ENCODE measurements at regions not wholly inside any gene's neighbourhood (a gene's known extent, or its start where the extent isn't known, plus 50 kb on each side); places are given as distances from the start of the nearest gene placed in this dataset.

DNA sequence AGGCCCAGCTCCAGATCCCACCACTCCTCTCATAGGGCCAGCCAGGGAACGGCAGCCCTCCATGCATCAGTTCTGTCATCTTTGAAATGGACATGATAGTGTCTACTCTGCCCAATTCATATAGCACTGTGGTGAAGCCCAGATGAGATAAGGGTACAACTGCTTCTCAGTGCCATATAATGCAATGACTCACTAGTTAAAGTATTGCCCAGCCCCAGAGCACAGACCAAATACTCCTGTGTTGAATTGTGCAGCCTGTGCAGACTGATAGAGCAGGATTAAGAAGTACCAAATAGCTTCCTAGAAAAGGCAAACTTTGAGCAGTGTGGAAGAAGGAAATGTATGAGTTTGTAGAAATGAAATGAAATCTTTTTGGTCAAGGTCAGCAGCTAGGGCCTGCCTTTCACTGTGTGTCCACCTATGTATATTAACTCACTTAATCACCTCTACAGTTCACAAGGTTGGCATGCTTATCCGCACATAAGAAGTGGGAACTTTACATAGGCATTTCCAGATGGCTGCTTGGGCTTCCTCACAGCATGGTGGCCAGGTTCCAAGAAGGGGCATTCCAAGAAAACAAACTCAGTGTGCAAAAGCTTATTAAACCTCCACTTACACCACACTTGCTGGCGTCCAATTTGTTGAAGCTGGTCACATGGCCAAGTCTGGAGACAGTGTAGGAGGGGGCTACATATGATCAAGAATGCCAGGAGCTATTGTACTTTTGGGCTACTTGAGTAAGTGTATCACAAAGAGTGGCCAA is 102.8 kb upstream of the COPS8 start:
- Mint-ChIP-seq H3K4me3 (no peak overlapping the region), H3K9me3 (peaks cover 13% of the 10 kb centered on the region), H3K27ac (no peak overlapping the region), H3K4me1 (ENCODE audit: low read depth) (no peaks in the 10 kb centered on the region), H3K36me3 (ENCODE audit: low read depth) (no peaks in the 10 kb centered on the region), H3K27me3 (peaks cover 15% of the 10 kb centered on the region)
- intact Hi-C loops (cut with DNase I, micrococcal nuclease): no loop called here
- TF ChIP-seq, protein P1, sequence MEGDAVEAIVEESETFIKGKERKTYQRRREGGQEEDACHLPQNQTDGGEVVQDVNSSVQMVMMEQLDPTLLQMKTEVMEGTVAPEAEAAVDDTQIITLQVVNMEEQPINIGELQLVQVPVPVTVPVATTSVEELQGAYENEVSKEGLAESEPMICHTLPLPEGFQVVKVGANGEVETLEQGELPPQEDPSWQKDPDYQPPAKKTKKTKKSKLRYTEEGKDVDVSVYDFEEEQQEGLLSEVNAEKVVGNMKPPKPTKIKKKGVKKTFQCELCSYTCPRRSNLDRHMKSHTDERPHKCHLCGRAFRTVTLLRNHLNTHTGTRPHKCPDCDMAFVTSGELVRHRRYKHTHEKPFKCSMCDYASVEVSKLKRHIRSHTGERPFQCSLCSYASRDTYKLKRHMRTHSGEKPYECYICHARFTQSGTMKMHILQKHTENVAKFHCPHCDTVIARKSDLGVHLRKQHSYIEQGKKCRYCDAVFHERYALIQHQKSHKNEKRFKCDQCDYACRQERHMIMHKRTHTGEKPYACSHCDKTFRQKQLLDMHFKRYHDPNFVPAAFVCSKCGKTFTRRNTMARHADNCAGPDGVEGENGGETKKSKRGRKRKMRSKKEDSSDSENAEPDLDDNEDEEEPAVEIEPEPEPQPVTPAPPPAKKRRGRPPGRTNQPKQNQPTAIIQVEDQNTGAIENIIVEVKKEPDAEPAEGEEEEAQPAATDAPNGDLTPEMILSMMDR (IDR thresholded peaks at IDR 0.05): no peak
- Histone ChIP-seq H3K4me3 (ENCODE audit: low read length) (no peak overlapping the region), H3K9me3 (ENCODE audit: control insufficient read depth in 1 of 2, insufficient read depth in 1 of 2, low read length in 2 of 2) (peaks cover 0 to 7% of the 10 kb centered on the region in 2 experiments), H3K4me1 (ENCODE audit: insufficient read depth, low read length) (no peaks in the 10 kb centered on the region), H3K27ac (ENCODE audit: low read depth in 1 of 2, low read length in 2 of 2) (no peak overlapping the region), H3K27me3 (ENCODE audit: control insufficient read depth in 1 of 2, insufficient read depth in 2 of 2, low read length in 2 of 2) (peaks cover 0 to 3% of the 10 kb centered on the region in 2 experiments), H3K36me3 (ENCODE audit: insufficient read depth, low read length) (no peaks in the 10 kb centered on the region)
- POLR2A ChIA-PET: no interaction called here
- no peak for DNase-seq
- ATAC-seq (ENCODE audit: poor library complexity): no peak
- CTCF ChIA-PET: interaction anchor here (1.1 kb wide), 1 partner anchor 9 kb away, joined by 3 read pairs; no protein-coding TSS in a partner anchor

DNA sequence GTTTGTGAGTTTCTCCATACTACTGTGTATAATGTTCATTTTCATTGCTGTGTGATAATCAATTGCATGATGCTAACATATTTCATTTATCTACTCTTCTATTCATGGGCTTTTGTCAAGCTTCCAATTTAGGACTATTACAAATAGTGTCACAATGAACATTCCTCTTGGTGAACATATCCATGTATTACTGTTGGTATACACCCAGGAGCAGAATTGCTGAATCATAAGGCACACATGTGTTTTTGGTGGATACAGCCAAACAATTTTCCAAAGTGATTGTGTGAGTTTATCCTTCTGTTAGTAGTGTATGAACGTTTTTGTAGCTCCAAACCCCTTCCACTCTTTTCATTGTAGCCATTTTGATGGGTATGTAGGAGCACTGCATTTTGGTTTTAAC is 101.6 kb upstream of the COPS8 start:
- Histone ChIP-seq H3K36me3 (ENCODE audit: insufficient read depth, low read length) (no peaks in the 10 kb centered on the region), H3K27ac (ENCODE audit: low read depth in 1 of 2, low read length in 2 of 2) (no peak overlapping the region), H3K9me3 (ENCODE audit: control insufficient read depth in 1 of 2, insufficient read depth in 1 of 2, low read length in 2 of 2) (peaks cover 0 to 7% of the 10 kb centered on the region in 2 experiments), H3K4me3 (ENCODE audit: low read length) (no peak overlapping the region), H3K27me3 (ENCODE audit: control insufficient read depth in 1 of 2, insufficient read depth in 2 of 2, low read length in 2 of 2) (peaks cover 0 to 6% of the 10 kb centered on the region in 2 experiments), H3K4me1 (ENCODE audit: insufficient read depth, low read length) (no peaks in the 10 kb centered on the region)
- no peaks in the 10 kb centered on the region for H3K4me1 Mint-ChIP-seq (ENCODE audit: low read depth)
- no peak for ATAC-seq (ENCODE audit: poor library complexity)
- H3K27ac Mint-ChIP-seq: no peak overlapping the region
- peaks cover 21% of the 10 kb centered on the region for H3K27me3 Mint-ChIP-seq
- CTCF ChIA-PET: no interaction called here
- H3K9me3 Mint-ChIP-seq: peaks cover 13% of the 10 kb centered on the region
- intact Hi-C loops (cut with DNase I, micrococcal nuclease): no loop called here
- TF ChIP-seq, protein P1 (IDR thresholded peaks at IDR 0.05): no peak
- no peaks in the 10 kb centered on the region for H3K36me3 Mint-ChIP-seq (ENCODE audit: low read depth)
- H3K4me3 Mint-ChIP-seq: no peak overlapping the region
- DNase-seq: no peak
- POLR2A ChIA-PET: no interaction called here

DNA sequence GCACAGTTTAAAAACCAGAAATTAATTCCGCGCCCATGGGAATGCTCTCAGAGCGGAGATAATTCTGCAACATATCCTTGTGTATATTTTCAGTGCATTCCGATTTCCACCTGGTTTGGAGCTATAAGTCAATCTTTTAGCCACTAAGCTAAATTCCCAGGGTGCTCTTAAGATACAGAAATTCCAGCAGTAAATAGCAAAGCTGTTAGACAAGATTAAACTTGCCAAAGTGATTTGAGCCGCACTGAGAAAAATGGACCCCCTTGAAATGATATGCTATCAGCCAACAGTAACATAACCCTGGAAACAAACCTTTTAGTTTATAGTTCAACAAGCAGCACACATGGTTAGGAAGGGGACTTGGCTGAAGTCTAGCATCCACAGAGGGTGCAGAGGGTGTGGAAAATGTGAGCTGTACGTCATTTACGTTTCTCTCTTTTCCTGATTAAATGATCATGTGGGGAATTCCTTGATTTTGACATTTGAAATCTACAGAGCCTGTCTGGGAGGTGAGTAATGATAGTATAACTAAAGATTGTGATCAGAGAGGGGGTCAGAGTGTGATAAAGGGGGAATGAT is 99.8 kb upstream of the COPS8 start:
- peaks cover 0 to 6% of the 10 kb centered on the region in 2 experiments for H3K27me3 ChIP-seq (ENCODE audit: control insufficient read depth in 1 of 2, insufficient read depth in 2 of 2, low read length in 2 of 2)
- TF ChIP-seq, protein P1 (IDR thresholded peaks at IDR 0.05): no peak
- ATAC-seq (ENCODE audit: poor library complexity) (no peak), DNase-seq (no peak)
- H3K4me1 Mint-ChIP-seq (ENCODE audit: low read depth): no peaks in the 10 kb centered on the region
- peaks cover 0 to 7% of the 10 kb centered on the region in 2 experiments for H3K9me3 ChIP-seq (ENCODE audit: control insufficient read depth in 1 of 2, insufficient read depth in 1 of 2, low read length in 2 of 2)
- no peak overlapping the region for H3K4me3 Mint-ChIP-seq
- H3K4me3 ChIP-seq (ENCODE audit: low read length): no peak overlapping the region
- H3K27ac Mint-ChIP-seq: no peak overlapping the region
- CTCF ChIA-PET: no interaction called here
- peaks cover 21% of the 10 kb centered on the region for H3K27me3 Mint-ChIP-seq
- no peaks in the 10 kb centered on the region for H3K4me1 ChIP-seq (ENCODE audit: insufficient read depth, low read length)
- H3K36me3 Mint-ChIP-seq (ENCODE audit: low read depth): no peaks in the 10 kb centered on the region
- H3K27ac ChIP-seq (ENCODE audit: low read depth in 1 of 2, low read length in 2 of 2): no peak overlapping the region
- H3K9me3 Mint-ChIP-seq: peaks cover 13% of the 10 kb centered on the region
- POLR2A ChIA-PET: no interaction called here
- no peaks in the 10 kb centered on the region for H3K36me3 ChIP-seq (ENCODE audit: insufficient read depth, low read length)
- intact Hi-C loops (cut with DNase I, micrococcal nuclease): no loop called here

Measured in CD4-positive, alpha-beta T cell (primary cell).